ENCODE measurements at regions not wholly inside any gene's neighbourhood (a gene's known extent, or its start where the extent isn't known, plus 50 kb on each side); places are given as distances from the start of the nearest gene placed in this dataset.

- ChIA-PET CTCF (no interaction called here), POLR2A (no interaction called here)
- H3K27me3 ChIP-seq (ENCODE audit: insufficient read depth): no peaks in the 10 kb centered on the region
- H3F3A ChIP-seq (replicated peaks; ENCODE audit: insufficient read depth): no peaks in the 10 kb centered on the region
- no peaks in the 10 kb centered on the region for H3K9me3 ChIP-seq
- no peak overlapping the region for H2AFZ ChIP-seq (ENCODE audit: low read depth)
- no peaks in the 10 kb centered on the region for H3K9me2 ChIP-seq
- TF ChIP-seq MEF2A (IDR thresholded peaks at IDR 0.05; ENCODE audit: borderline replicate concordance, low read depth) (no peak), SMC3 (IDR thresholded peaks at IDR 0.05; ENCODE audit: low read depth, low read length) (no peak), POLR2AphosphoS5 (IDR thresholded peaks at IDR 0.05; ENCODE audit: low read depth, low read length) (no peak)
- H3K4me3 ChIP-seq (ENCODE audit: low read depth in 2 of 2, low read length in 1 of 2): no peak overlapping the region
- no peak overlapping the region for H3K4me2 ChIP-seq
- peaks cover 0 to 4% of the 10 kb centered on the region in 2 experiments; a peak in 2 of 4 replicates for H3K4me1 ChIP-seq (ENCODE audit: control insufficient read depth in 1 of 2, insufficient read depth in 2 of 2, low read depth in 1 of 2, low read length in 1 of 2)
- WGBS (ENCODE audit: low lambda C conversion rate): 78% methylated on average over 9 of the region's 12 CpGs
- no peaks in the 10 kb centered on the region for H3K36me3 ChIP-seq (replicated peaks in 1 of 2; ENCODE audit: control insufficient read depth in 1 of 2, insufficient read depth in 2 of 2, low read length in 1 of 2)
- no peaks in the 10 kb centered on the region for H4K20me1 ChIP-seq (ENCODE audit: insufficient read depth)
- DNase-seq: no peak
- no peak overlapping the region for H3K27ac ChIP-seq (ENCODE audit: low read depth in 2 of 2, low read length in 1 of 2)
- H3K79me2 ChIP-seq (ENCODE audit: insufficient read depth): no peaks in the 10 kb centered on the region; the same call in 1 of the 2 replicates
- no peak overlapping the region for H3K9ac ChIP-seq
Observed at GRCh38 chr13:107234319-107235073, 666.6 kb upstream of the ARGLU1 start.

GRCh38 chr13:107233541-107233940 lies 665.6 kb upstream of the ARGLU1 start:
- Histone ChIP-seq H3K4me2 (no peak overlapping the region), H3K9me3 (no peaks in the 10 kb centered on the region), H3K4me3 (ENCODE audit: low read depth in 2 of 2, low read length in 1 of 2) (no peak overlapping the region), H3K9me2 (no peaks in the 10 kb centered on the region), H3K79me2 (ENCODE audit: insufficient read depth) (no peaks in the 10 kb centered on the region), H3K9ac (no peak overlapping the region), H2AFZ (ENCODE audit: low read depth) (no peak overlapping the region), H3K27me3 (ENCODE audit: insufficient read depth) (no peaks in the 10 kb centered on the region), H3K27ac (ENCODE audit: low read depth in 2 of 2, low read length in 1 of 2) (no peak overlapping the region), H3F3A (replicated peaks; ENCODE audit: insufficient read depth) (no peaks in the 10 kb centered on the region), H4K20me1 (ENCODE audit: insufficient read depth) (no peaks in the 10 kb centered on the region), H3K36me3 (replicated peaks in 1 of 2; ENCODE audit: control insufficient read depth in 1 of 2, insufficient read depth in 2 of 2, low read length in 1 of 2) (no peaks in the 10 kb centered on the region), H3K4me1 (ENCODE audit: control insufficient read depth in 1 of 2, insufficient read depth in 2 of 2, low read depth in 1 of 2, low read length in 1 of 2) (peaks cover 0 to 4% of the 10 kb centered on the region in 2 experiments; a peak in 2 of 4 replicates)
- WGBS (ENCODE audit: low lambda C conversion rate): 79% methylated on average over 2 of the region's 2 CpGs
- CTCF ChIA-PET: interaction anchor here (1.0 to 2.0 kb wide), 3 partner anchors 21 to 922 kb away, joined by 4 to 5 read pairs (median 4); no protein-coding TSS in a partner anchor
- DNase-seq: no peak
- POLR2A ChIA-PET: no interaction called here
- no peak for TF ChIP-seq RCOR1 (IDR thresholded peaks at IDR 0.05; ENCODE audit: low read length)
- TF ChIP-seq GABPA (IDR thresholded peaks at IDR 0.05; ENCODE audit: low read depth): no peak
- TF ChIP-seq, protein P1, sequence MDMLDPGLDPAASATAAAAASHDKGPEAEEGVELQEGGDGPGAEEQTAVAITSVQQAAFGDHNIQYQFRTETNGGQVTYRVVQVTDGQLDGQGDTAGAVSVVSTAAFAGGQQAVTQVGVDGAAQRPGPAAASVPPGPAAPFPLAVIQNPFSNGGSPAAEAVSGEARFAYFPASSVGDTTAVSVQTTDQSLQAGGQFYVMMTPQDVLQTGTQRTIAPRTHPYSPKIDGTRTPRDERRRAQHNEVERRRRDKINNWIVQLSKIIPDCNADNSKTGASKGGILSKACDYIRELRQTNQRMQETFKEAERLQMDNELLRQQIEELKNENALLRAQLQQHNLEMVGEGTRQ (IDR thresholded peaks at IDR 0.05; ENCODE audit: borderline replicate concordance, low read depth, low read length): no peak
- no peak for TF ChIP-seq REST (IDR thresholded peaks at IDR 0.05; ENCODE audit: low read depth, low read length)
- TF ChIP-seq GATA2 (CRISPR knock-in tag; IDR thresholded peaks at IDR 0.05): no peak
- TF ChIP-seq FOSL2 (IDR thresholded peaks at IDR 0.05; ENCODE audit: borderline replicate concordance, low read depth): no peak
- no peak for TF ChIP-seq EZH2phosphoT487 (IDR thresholded peaks at IDR 0.05; ENCODE audit: borderline replicate concordance, low read depth)
- no peak for TF ChIP-seq TCF12 (IDR thresholded peaks at IDR 0.05)
- TF ChIP-seq NFIC (IDR thresholded peaks at IDR 0.05; ENCODE audit: borderline replicate concordance): no peak
- TF ChIP-seq NRF1 (IDR thresholded peaks at IDR 0.05; ENCODE audit: low read depth, low read length): no peak
- TF ChIP-seq SMC3 (IDR thresholded peaks at IDR 0.05; ENCODE audit: low read depth, low read length): no peak
